NCI-H187 treated with DMSO at 0.1 percent for 48 hours (cell line): ENCODE measurements at regions not wholly inside any gene's neighbourhood (a gene's known extent, or its start where the extent isn't known, plus 50 kb on each side); places are given as distances from the start of the nearest gene placed in this dataset.
A peak's percentile ranks its signal among the peaks of the same experiment; 100 is the strongest.
"Not testable (repeated sequence)": the region's sequence is repeated elsewhere in the genome, so short reads cannot be mapped to it uniquely, and the experiment has no call there.

Experiments used
- DNase-seq: peaks from one replicate; lab custom pipeline; 2025; lab: John Stamatoyannopoulos, UW

- no peak for DNase-seq
Observed at GRCh38 chr12:3367750-3368444, 123.1 kb upstream of the PRMT8 start.

- DNase-seq = peak; percentile 97
Observed at GRCh38 chr12:3371018-3371417, 120.0 kb upstream of the PRMT8 start.

- no peak for DNase-seq
Observed at GRCh38 chr12:3375326-3375725, 115.7 kb upstream of the PRMT8 start.

- no peak for DNase-seq
Observed at GRCh38 chr12:3376779-3377455, 114.1 kb upstream of the PRMT8 start.

- no peak for DNase-seq
Observed at GRCh38 chr12:3378655-3379054, 112.3 kb upstream of the PRMT8 start.

GRCh38 chr12:3379079-3379478, 111.9 kb upstream of the PRMT8 start:
- no peak for DNase-seq

GRCh38 chr12:3380200-3381043, 110.6 kb upstream of the PRMT8 start:
- no peak for DNase-seq

GRCh38 chr12:3381059-3382047, 109.7 kb upstream of the PRMT8 start:
- no peak for DNase-seq

GRCh38 chr12:3389986-3390385, 101.0 kb upstream of the PRMT8 start:
- DNase-seq = no peak

- DNase-seq = not testable (repeated sequence)
Observed at GRCh38 chr12:3397596-3397995, 93.4 kb upstream of the PRMT8 start.

- no peak for DNase-seq
Observed at GRCh38 chr12:3398196-3398789, 92.7 kb upstream of the PRMT8 start.

- DNase-seq = no peak
Observed at GRCh38 chr12:3405821-3406220, 85.2 kb upstream of the PRMT8 start.

- no peak for DNase-seq
Observed at GRCh38 chr12:3407723-3408122, 83.3 kb upstream of the PRMT8 start.

GRCh38 chr12:3409662-3410061, 81.3 kb upstream of the PRMT8 start:
- no peak for DNase-seq

GRCh38 chr12:3416159-3416558, 74.8 kb upstream of the PRMT8 start:
- DNase-seq = no peak

- DNase-seq = no peak
Observed at GRCh38 chr12:3416670-3417069, 74.3 kb upstream of the PRMT8 start.

- DNase-seq = no peak
Observed at GRCh38 chr12:3417113-3417512, 73.9 kb upstream of the PRMT8 start.

GRCh38 chr12:3417937-3418462, 73.0 kb upstream of the PRMT8 start:
- DNase-seq = peak; percentile 36

- DNase-seq = peak; percentile 48
Observed at GRCh38 chr12:3418609-3419390, 72.2 kb upstream of the PRMT8 start.

- DNase-seq = no peak
Observed at GRCh38 chr12:3419558-3419957, 71.4 kb upstream of the PRMT8 start.
